HEK293 (cell line): ENCODE measurements at regions not wholly inside any gene's neighbourhood (a gene's known extent, or its start where the extent isn't known, plus 50 kb on each side); places are given as distances from the start of the nearest gene placed in this dataset.
A peak's percentile ranks its signal among the peaks of the same experiment; 100 is the strongest.

ENCODE experiments used
- CTCF ChIA-PET: fragments of 350-600 bp; formaldehyde crosslinking; extraction: SDS; loops from one replicate; lab custom pipeline; 2021; ENCODE audit warnings: antibody characterized with exemption; lab: Yijun Ruan, JAX
- POLR2A ChIA-PET: fragments of 300-600 bp; formaldehyde crosslinking; extraction: SDS; loops from one replicate; lab custom pipeline; 2020; ENCODE audit warnings: antibody characterized with exemption, inconsistent platforms; lab: Yijun Ruan, JAX
- H3K27ac ChIP-seq: fragments of 200-500 bp; sonication (Bioruptor generic); 2 replicates; pipeline ENCODE4 v1.5.1; 2014; ENCODE audit warnings: low read depth, low read length, control low read depth, inconsistent platforms; ENCODE audit errors: extremely low read depth
- H3K36me3 ChIP-seq, 2 experiments: fragments of 200-500 bp in 1 of 2; sonication (Bioruptor generic) in 1 of 2; 1 replicate in 1 of 2; 2 replicates in 1 of 2; pipeline ENCODE4 v1.5.1; 2014 to 2017; ENCODE audit warnings: inconsistent platforms in 2 of 2, low read length in 2 of 2; ENCODE audit not compliant: control insufficient read depth in 2 of 2, insufficient read depth in 1 of 2
- H3K4me1 ChIP-seq: fragments of 200-500 bp; sonication (Bioruptor generic); 2 replicates; pipeline ENCODE4 v1.5.1; 2014; ENCODE audit warnings: mild to moderate bottlenecking, low read length, inconsistent platforms; ENCODE audit not compliant: control insufficient read depth, insufficient read depth
- H3K4me3 ChIP-seq: 2 replicates; pipeline ENCODE4 v1.5.1; 2011; ENCODE audit warnings: low read depth, mild to moderate bottlenecking, control low read depth, low read length, moderate library complexity
- H3K9me3 ChIP-seq: fragments of 200-500 bp; sonication (Bioruptor generic); 2 replicates; pipeline ENCODE4 v1.5.1; 2014; ENCODE audit warnings: low read depth, low read length, inconsistent platforms; ENCODE audit not compliant: control insufficient read depth, insufficient read depth
- GLIS1 ChIP-seq: fragments of 450-650 bp; formaldehyde crosslinking; IDR thresholded peaks from 2 replicates; pipeline ENCODE4 v1.5.1; 2016; ENCODE audit warnings: missing biosample characterization, missing genetic modification characterization
- ZBTB21 ChIP-seq: fragments of 450-650 bp; formaldehyde crosslinking; IDR thresholded peaks from 2 replicates; pipeline ENCODE4 v1.5.1; 2017; ENCODE audit warnings: missing biosample characterization, missing genetic modification characterization
- ZIC2 ChIP-seq: fragments of 450-650 bp; formaldehyde crosslinking; IDR thresholded peaks from 2 replicates; pipeline ENCODE4 v1.5.1; 2016; ENCODE audit warnings: missing biosample characterization, missing genetic modification characterization
- ZNF140 ChIP-seq: fragments of 450-650 bp; formaldehyde crosslinking; IDR thresholded peaks from 2 replicates; pipeline ENCODE4 v1.5.1; 2016; ENCODE audit warnings: missing biosample characterization, missing genetic modification characterization
- ZNF274 ChIP-seq, 2 experiments: fragments of 200-500 bp in 1 of 2; fragments of 450-650 bp in 1 of 2; sonication (Bioruptor generic) in 1 of 2; formaldehyde crosslinking in 1 of 2; IDR thresholded peaks; 2 replicates each; pipeline versions ENCODE4 v1.5.1 to v1.6.1; 2014 to 2016; ENCODE audit warnings: borderline replicate concordance in 1 of 2, inconsistent platforms in 1 of 2, low read length in 1 of 2, missing biosample characterization in 1 of 2, missing genetic modification characterization in 1 of 2
- ZNF585B ChIP-seq: fragments of 450-650 bp; formaldehyde crosslinking; IDR thresholded peaks from 2 replicates; pipeline ENCODE4 v1.5.1; 2016; ENCODE audit warnings: missing biosample characterization, missing genetic modification characterization
- ZNF785 ChIP-seq: fragments of 450-650 bp; formaldehyde crosslinking; IDR thresholded peaks from 2 replicates; pipeline ENCODE4 v1.5.1; 2016; ENCODE audit warnings: missing biosample characterization, missing genetic modification characterization
- ZNF792 ChIP-seq: fragments of 450-650 bp; formaldehyde crosslinking; IDR thresholded peaks from 2 replicates; pipeline ENCODE4 v1.5.1; 2016; ENCODE audit warnings: missing biosample characterization, missing genetic modification characterization
- TF ChIP-seq, protein P1 (sequence below): fragments of 450-650 bp; IDR thresholded peaks from 2 replicates; pipeline ENCODE4 v1.5.1; 2018; ENCODE audit warnings: missing biosample characterization, missing genetic modification characterization
- TF ChIP-seq, protein P2 (sequence below): IDR thresholded peaks from 2 replicates; pipeline ENCODE4 v1.6.1; 2011; ENCODE audit warnings: mild to moderate bottlenecking, low read depth, low read length, borderline replicate concordance
- TF ChIP-seq, protein P3 (sequence below): fragments of 450-650 bp; formaldehyde crosslinking; IDR thresholded peaks from 2 replicates; pipeline ENCODE4 v1.5.1; 2016; ENCODE audit warnings: missing biosample characterization, missing genetic modification characterization
- TF ChIP-seq, protein P4 (sequence below): fragments of 450-650 bp; formaldehyde crosslinking; IDR thresholded peaks from 2 replicates; pipeline ENCODE4 v1.5.1; 2017; ENCODE audit warnings: missing biosample characterization, mild to moderate bottlenecking, missing genetic modification characterization, moderate library complexity

- ChIA-PET POLR2A (no interaction called here), CTCF (no interaction called here)
Observed at GRCh38 chr2:120847700-120848321, 112.1 kb downstream of the GLI2 start.

DNA sequence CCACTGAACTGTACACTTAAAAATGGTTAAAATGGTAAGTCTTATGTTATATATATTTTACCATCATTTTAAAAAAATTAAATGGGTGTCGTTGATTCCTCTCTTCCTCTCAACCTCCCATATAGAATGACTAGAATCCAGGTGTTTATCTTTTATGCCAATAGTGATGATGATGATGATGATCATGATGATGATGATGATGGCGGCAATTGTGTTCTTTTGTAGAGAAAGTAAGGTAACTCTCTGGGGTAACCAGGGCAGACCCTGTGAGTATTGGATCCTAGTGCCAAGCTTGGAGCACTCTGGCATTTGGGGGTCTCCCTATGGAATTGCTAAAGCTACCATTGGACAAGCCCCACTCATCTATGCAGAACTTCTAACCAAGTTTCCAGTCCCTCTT lies 113.6 kb downstream of the GLI2 start:
- Histone ChIP-seq H3K4me3 (no peak overlapping the region), H3K9me3 (no peaks in the 10 kb centered on the region), H3K27ac (no peak overlapping the region), H3K4me1 (0 out of 2 replicates have a peak, but pooled peaks cover 3% of the 10 kb centered on the region), H3K36me3 (peaks cover 0 to 3% of the 10 kb centered on the region in 2 experiments; a peak in 1 of 3 replicates)
- POLR2A ChIA-PET = no interaction called here
- TF ChIP-seq, protein P1, sequence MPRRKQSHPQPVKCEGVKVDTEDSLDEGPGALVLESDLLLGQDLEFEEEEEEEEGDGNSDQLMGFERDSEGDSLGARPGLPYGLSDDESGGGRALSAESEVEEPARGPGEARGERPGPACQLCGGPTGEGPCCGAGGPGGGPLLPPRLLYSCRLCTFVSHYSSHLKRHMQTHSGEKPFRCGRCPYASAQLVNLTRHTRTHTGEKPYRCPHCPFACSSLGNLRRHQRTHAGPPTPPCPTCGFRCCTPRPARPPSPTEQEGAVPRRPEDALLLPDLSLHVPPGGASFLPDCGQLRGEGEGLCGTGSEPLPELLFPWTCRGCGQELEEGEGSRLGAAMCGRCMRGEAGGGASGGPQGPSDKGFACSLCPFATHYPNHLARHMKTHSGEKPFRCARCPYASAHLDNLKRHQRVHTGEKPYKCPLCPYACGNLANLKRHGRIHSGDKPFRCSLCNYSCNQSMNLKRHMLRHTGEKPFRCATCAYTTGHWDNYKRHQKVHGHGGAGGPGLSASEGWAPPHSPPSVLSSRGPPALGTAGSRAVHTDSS (tag by site-specific recombination) = peak; percentile 74
- TF ChIP-seq ZBTB21 (tag by site-specific recombination) = no peak
- CTCF ChIA-PET = no interaction called here

More at GRCh38 chr2:120847700-120848321, 112.1 kb downstream of the GLI2 start:
- Histone ChIP-seq H3K4me3 (no peak overlapping the region), H3K36me3 (peaks cover 0 to 3% of the 10 kb centered on the region in 2 experiments; a peak in 1 of 3 replicates), H3K27ac (no peak overlapping the region), H3K9me3 (no peaks in the 10 kb centered on the region), H3K4me1 (0 out of 2 replicates have a peak, but pooled peaks cover 3% of the 10 kb centered on the region)
- TF ChIP-seq GLIS1 (tag by site-specific recombination) = peak; percentile 66
- no peak for TF ChIP-seq ZNF274 (IDR thresholded peaks at IDR 0.05; ENCODE audit: low read length)
- TF ChIP-seq ZNF274 (tag by site-specific recombination; IDR thresholded peaks at IDR 0.05; ENCODE audit: borderline replicate concordance) = no peak
- peak; percentile 86 for TF ChIP-seq ZIC2 (tag by site-specific recombination)
- TF ChIP-seq ZNF785 (tag by site-specific recombination) = no peak

DNA sequence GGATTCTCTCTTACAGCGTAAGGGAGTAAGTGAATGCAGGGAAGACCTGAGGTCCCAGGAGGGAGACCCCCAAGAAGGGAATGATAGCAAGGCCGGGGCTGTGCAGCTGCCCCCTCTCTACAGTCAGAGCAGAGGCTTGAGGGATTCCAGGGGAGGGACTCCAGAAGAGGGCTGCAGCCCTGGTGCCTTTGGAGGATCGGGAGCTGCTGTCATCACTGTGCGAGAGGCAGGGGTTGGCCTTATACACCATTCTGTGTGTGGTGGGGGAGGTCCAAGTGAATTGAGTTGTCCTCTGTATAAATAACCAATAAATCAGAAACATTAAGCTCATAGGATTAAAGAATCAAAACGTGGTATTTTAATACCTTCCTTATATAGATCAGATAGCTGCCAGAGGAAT lies 114.9 kb downstream of the GLI2 start:
- 0 out of 2 replicates have a peak, but pooled peaks cover 3% of the 10 kb centered on the region for H3K4me1 ChIP-seq
- no peaks in the 10 kb centered on the region for H3K9me3 ChIP-seq
- no peak overlapping the region for H3K4me3 ChIP-seq
- no peak overlapping the region for H3K27ac ChIP-seq
- POLR2A ChIA-PET = interaction anchor here (0.6 kb wide), 1 partner anchor 16 kb away, joined by 3 read pairs; no protein-coding TSS in a partner anchor
- CTCF ChIA-PET = no interaction called here
- peaks cover 0 to 3% of the 10 kb centered on the region in 2 experiments; a peak in 1 of 3 replicates for H3K36me3 ChIP-seq
- TF ChIP-seq ZNF585B (no peak), ZNF792 (tag by site-specific recombination) (no peak)
- TF ChIP-seq, protein P2, sequence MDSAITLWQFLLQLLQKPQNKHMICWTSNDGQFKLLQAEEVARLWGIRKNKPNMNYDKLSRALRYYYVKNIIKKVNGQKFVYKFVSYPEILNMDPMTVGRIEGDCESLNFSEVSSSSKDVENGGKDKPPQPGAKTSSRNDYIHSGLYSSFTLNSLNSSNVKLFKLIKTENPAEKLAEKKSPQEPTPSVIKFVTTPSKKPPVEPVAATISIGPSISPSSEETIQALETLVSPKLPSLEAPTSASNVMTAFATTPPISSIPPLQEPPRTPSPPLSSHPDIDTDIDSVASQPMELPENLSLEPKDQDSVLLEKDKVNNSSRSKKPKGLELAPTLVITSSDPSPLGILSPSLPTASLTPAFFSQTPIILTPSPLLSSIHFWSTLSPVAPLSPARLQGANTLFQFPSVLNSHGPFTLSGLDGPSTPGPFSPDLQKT = no peak
- TF ChIP-seq, protein P3, sequence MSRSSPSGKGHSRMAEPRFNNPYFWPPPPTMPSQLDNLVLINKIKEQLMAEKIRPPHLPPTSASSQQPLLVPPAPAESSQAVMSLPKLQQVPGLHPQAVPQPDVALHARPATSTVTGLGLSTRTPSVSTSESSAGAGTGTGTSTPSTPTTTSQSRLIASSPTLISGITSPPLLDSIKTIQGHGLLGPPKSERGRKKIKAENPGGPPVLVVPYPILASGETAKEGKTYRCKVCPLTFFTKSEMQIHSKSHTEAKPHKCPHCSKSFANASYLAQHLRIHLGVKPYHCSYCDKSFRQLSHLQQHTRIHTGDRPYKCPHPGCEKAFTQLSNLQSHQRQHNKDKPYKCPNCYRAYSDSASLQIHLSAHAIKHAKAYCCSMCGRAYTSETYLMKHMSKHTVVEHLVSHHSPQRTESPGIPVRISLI (tag by site-specific recombination) = no peak

DNA sequence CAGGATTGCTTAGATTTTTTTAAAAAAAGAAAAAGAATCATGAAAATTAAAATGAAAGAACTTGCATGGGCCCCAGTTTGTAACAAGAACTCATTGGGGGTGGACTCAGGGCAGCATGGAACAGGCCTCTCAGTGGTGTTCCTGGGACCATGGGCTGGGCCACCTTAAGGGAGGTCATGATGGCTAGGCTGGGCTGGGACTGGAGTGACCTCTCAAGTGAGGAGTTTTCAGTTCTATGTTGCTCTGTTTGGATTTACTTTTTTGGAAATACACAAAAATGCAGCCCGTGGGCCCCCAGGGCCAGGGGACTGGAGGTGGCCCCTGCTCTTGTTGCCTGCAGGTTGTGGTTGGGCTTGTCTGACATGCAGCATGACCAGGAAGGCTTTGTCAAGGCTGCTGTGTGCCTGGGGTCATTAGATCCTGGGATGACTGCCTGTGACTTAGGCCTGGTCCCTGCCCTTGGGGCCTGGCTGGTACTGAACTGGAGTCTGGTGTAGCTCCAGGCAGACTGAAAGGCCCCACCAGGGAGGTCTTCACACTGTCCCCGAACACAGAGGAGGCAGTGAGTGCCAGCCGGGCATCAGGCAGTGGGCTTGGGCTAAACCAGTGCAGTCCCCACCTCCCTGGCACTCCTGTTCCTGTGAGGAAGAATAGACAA lies 115.6 kb downstream of the GLI2 start:
- H3K9me3 ChIP-seq = no peaks in the 10 kb centered on the region
- CTCF ChIA-PET = no interaction called here
- 0 out of 2 replicates have a peak, but pooled peaks cover 3% of the 10 kb centered on the region for H3K4me1 ChIP-seq
- H3K27ac ChIP-seq = no peak overlapping the region
- TF ChIP-seq, protein P4, sequence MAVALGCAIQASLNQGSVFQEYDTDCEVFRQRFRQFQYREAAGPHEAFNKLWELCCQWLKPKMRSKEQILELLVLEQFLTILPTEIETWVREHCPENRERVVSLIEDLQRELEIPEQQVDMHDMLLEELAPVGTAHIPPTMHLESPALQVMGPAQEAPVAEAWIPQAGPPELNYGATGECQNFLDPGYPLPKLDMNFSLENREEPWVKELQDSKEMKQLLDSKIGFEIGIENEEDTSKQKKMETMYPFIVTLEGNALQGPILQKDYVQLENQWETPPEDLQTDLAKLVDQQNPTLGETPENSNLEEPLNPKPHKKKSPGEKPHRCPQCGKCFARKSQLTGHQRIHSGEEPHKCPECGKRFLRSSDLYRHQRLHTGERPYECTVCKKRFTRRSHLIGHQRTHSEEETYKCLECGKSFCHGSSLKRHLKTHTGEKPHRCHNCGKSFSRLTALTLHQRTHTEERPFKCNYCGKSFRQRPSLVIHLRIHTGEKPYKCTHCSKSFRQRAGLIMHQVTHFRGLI (tag by site-specific recombination) = peak; percentile 82
- TF ChIP-seq ZNF140 (tag by site-specific recombination) = no peak
- POLR2A ChIA-PET = no interaction called here
- no peak overlapping the region for H3K4me3 ChIP-seq
- peaks cover 0 to 3% of the 10 kb centered on the region in 2 experiments; a peak in 1 of 3 replicates for H3K36me3 ChIP-seq
